ENCODE measurements at regions not wholly inside any gene's neighbourhood (a gene's known extent, or its start where the extent isn't known, plus 50 kb on each side); places are given as distances from the start of the nearest gene placed in this dataset.

DNA sequence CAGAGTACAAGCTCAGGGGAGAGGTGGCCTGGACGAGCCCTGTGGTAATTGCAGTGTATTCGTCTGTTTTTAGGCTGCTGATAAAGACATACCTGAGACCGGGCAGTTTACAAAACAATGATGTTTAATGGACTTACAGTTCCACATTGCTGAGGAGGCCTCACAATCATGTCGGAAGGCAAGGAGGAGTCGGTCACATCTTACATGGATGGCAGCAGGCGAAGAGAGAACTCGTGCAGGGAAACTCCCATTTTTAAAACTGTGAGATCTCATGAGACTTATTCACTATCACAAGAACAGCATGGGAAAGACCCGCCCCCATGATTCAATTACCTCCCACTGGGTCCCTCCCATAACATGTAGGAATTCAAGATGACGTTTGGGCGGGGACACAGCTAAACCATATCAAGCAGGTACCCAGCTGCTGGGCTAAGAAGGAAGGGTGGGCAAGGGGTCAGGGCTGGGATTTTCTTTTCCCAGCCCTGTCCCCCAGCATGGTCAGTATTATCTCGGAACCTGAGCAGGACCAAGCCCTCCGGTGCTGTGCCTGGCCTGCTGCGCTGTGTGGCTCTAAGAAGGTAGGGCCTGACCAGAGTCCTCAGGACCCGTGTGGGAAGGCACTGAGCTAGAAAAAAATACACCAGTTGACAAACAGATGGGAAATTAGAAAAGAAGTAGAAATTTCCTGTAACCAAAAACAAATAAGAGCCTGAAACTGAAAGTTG, 78.6 kb upstream of the SH3BP4 start:
- Histone ChIP-seq H3K4ac (ENCODE audit: low read depth, low read length) (no peak overlapping the region), H4K8ac (ENCODE audit: low read depth, low read length) (no peak overlapping the region), H3K79me1 (ENCODE audit: low read length) (no peaks in the 10 kb centered on the region), H3K9ac (ENCODE audit: low read length) (no peak overlapping the region), H3K27me3 (ENCODE audit: insufficient read depth, low read length) (no peaks in the 10 kb centered on the region), H3K4me3 (ENCODE audit: low read depth, low read length) (no peak overlapping the region), H3K4me1 (ENCODE audit: control insufficient read depth in 1 of 2, insufficient read depth in 2 of 2, low read length in 2 of 2) (no peaks in the 10 kb centered on the region), H3K36me3 (ENCODE audit: control insufficient read depth in 1 of 2, insufficient read depth in 2 of 2, low read length in 2 of 2) (no peaks in the 10 kb centered on the region), H3K23ac (ENCODE audit: low read length) (no peak overlapping the region), H3K27ac (ENCODE audit: low read depth, low read length) (no peak overlapping the region), H3K79me2 (ENCODE audit: control insufficient read depth, insufficient read depth, low read length, poor library complexity) (no peaks in the 10 kb centered on the region), H2AFZ (ENCODE audit: insufficient read depth, low read length, poor library complexity) (no peak overlapping the region), H2BK120ac (ENCODE audit: insufficient read depth, low read length, poor library complexity) (no peak overlapping the region), H3K14ac (ENCODE audit: low read length) (no peak overlapping the region), H3K9me3 (ENCODE audit: insufficient read depth, low read depth, low read length) (peaks cover 7% of the 10 kb centered on the region), H4K91ac (ENCODE audit: low read depth, low read length) (no peak overlapping the region), H2BK5ac (ENCODE audit: low read depth, low read length, poor library complexity) (no peak overlapping the region), H2BK12ac (ENCODE audit: low read length) (no peak overlapping the region), H3K18ac (ENCODE audit: low read length) (no peak overlapping the region), H2AK5ac (ENCODE audit: low read length) (no peak overlapping the region), H3K4me2 (ENCODE audit: low read length) (no peak overlapping the region), H4K12ac (ENCODE audit: low read depth, low read length) (no peak overlapping the region)
- no CpG with 5 or more reads among the region's 14 CpGs for WGBS (ENCODE audit: extremely low coverage, insufficient coverage, insufficient read length)
- DNase-seq, result no peak

GRCh38 chr2:234869969-234870368, 81.8 kb upstream of the SH3BP4 start:
- Histone ChIP-seq H3K9me3 (ENCODE audit: insufficient read depth, low read depth, low read length) (peaks cover 7% of the 10 kb centered on the region), H2BK12ac (ENCODE audit: low read length) (no peak overlapping the region), H3K18ac (ENCODE audit: low read length) (no peak overlapping the region), H3K4me3 (ENCODE audit: low read depth, low read length) (no peak overlapping the region), H4K12ac (ENCODE audit: low read depth, low read length) (no peak overlapping the region), H4K91ac (ENCODE audit: low read depth, low read length) (no peak overlapping the region), H3K4me2 (ENCODE audit: low read length) (no peak overlapping the region), H3K27ac (ENCODE audit: low read depth, low read length) (no peak overlapping the region), H2AK5ac (ENCODE audit: low read length) (no peak overlapping the region), H3K27me3 (ENCODE audit: insufficient read depth, low read length) (no peaks in the 10 kb centered on the region), H3K23ac (ENCODE audit: low read length) (no peak overlapping the region), H3K79me2 (ENCODE audit: control insufficient read depth, insufficient read depth, low read length, poor library complexity) (no peaks in the 10 kb centered on the region), H3K4ac (ENCODE audit: low read depth, low read length) (no peak overlapping the region), H3K79me1 (ENCODE audit: low read length) (no peaks in the 10 kb centered on the region), H3K14ac (ENCODE audit: low read length) (no peak overlapping the region), H3K9ac (ENCODE audit: low read length) (no peak overlapping the region), H2BK5ac (ENCODE audit: low read depth, low read length, poor library complexity) (no peak overlapping the region), H2BK120ac (ENCODE audit: insufficient read depth, low read length, poor library complexity) (no peak overlapping the region), H3K36me3 (ENCODE audit: control insufficient read depth in 1 of 2, insufficient read depth in 2 of 2, low read length in 2 of 2) (no peaks in the 10 kb centered on the region), H4K8ac (ENCODE audit: low read depth, low read length) (no peak overlapping the region), H3K4me1 (ENCODE audit: control insufficient read depth in 1 of 2, insufficient read depth in 2 of 2, low read length in 2 of 2) (no peaks in the 10 kb centered on the region), H2AFZ (ENCODE audit: insufficient read depth, low read length, poor library complexity) (no peak overlapping the region)
- no peak for DNase-seq
- WGBS (ENCODE audit: extremely low coverage, insufficient coverage, insufficient read length), result no CpG with 5 or more reads among the region's 3 CpGs

DNA sequence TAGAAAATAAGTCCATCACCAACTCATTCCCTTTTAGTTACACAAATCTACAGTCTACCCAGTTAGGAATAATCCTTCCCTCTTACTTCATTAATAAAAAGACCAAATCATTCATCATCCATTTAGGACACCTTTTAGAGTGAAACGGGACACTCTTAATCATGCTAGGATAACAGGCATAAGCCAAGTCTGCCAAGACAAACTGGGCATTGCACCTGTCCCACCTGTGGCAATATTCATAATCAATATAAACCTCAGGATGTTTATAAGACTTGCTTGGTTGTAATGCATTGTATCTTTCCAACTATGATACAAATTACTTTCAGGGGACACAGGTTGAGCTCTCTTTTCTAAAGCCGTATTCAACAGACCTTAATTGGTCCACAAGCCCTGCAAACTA, 82.7 kb upstream of the SH3BP4 start:
- Histone ChIP-seq H3K9me3 (ENCODE audit: insufficient read depth, low read depth, low read length) (peaks cover 7% of the 10 kb centered on the region), H3K14ac (ENCODE audit: low read length) (no peak overlapping the region), H3K27ac (ENCODE audit: low read depth, low read length) (no peak overlapping the region), H4K8ac (ENCODE audit: low read depth, low read length) (no peak overlapping the region), H2AK5ac (ENCODE audit: low read length) (no peak overlapping the region), H2BK5ac (ENCODE audit: low read depth, low read length, poor library complexity) (no peak overlapping the region), H4K91ac (ENCODE audit: low read depth, low read length) (no peak overlapping the region), H3K79me2 (ENCODE audit: control insufficient read depth, insufficient read depth, low read length, poor library complexity) (no peaks in the 10 kb centered on the region), H3K9ac (ENCODE audit: low read length) (no peak overlapping the region), H3K23ac (ENCODE audit: low read length) (no peak overlapping the region), H3K4me3 (ENCODE audit: low read depth, low read length) (no peak overlapping the region), H4K12ac (ENCODE audit: low read depth, low read length) (no peak overlapping the region), H2AFZ (ENCODE audit: insufficient read depth, low read length, poor library complexity) (no peak overlapping the region), H3K4me2 (ENCODE audit: low read length) (no peak overlapping the region), H3K4me1 (ENCODE audit: control insufficient read depth in 1 of 2, insufficient read depth in 2 of 2, low read length in 2 of 2) (no peaks in the 10 kb centered on the region), H3K4ac (ENCODE audit: low read depth, low read length) (no peak overlapping the region), H2BK12ac (ENCODE audit: low read length) (no peak overlapping the region), H3K79me1 (ENCODE audit: low read length) (no peaks in the 10 kb centered on the region), H2BK120ac (ENCODE audit: insufficient read depth, low read length, poor library complexity) (no peak overlapping the region), H3K18ac (ENCODE audit: low read length) (no peak overlapping the region), H3K27me3 (ENCODE audit: insufficient read depth, low read length) (no peaks in the 10 kb centered on the region), H3K36me3 (ENCODE audit: control insufficient read depth in 1 of 2, insufficient read depth in 2 of 2, low read length in 2 of 2) (no peaks in the 10 kb centered on the region)
- DNase-seq, result no peak
- no CpG with 5 or more reads among the region's 2 CpGs for WGBS (ENCODE audit: extremely low coverage, insufficient coverage, insufficient read length)

- Histone ChIP-seq H3K4ac (ENCODE audit: low read depth, low read length) (no peak overlapping the region), H3K79me1 (ENCODE audit: low read length) (peaks cover 3% of the 10 kb centered on the region), H4K8ac (ENCODE audit: low read depth, low read length) (no peak overlapping the region), H2BK5ac (ENCODE audit: low read depth, low read length, poor library complexity) (no peak overlapping the region), H3K4me2 (ENCODE audit: low read length) (no peak overlapping the region), H2AK5ac (ENCODE audit: low read length) (no peak overlapping the region), H2AFZ (ENCODE audit: insufficient read depth, low read length, poor library complexity) (no peak overlapping the region), H3K9me3 (ENCODE audit: insufficient read depth, low read depth, low read length) (peaks cover 3% of the 10 kb centered on the region), H4K91ac (ENCODE audit: low read depth, low read length) (no peak overlapping the region), H3K9ac (ENCODE audit: low read length) (no peak overlapping the region), H3K23ac (ENCODE audit: low read length) (no peak overlapping the region), H3K4me3 (ENCODE audit: low read depth, low read length) (no peak overlapping the region), H3K14ac (ENCODE audit: low read length) (no peak overlapping the region), H2BK12ac (ENCODE audit: low read length) (no peak overlapping the region), H3K4me1 (ENCODE audit: control insufficient read depth in 1 of 2, insufficient read depth in 2 of 2, low read length in 2 of 2) (peaks cover 7% of the 10 kb centered on the region in 2 experiments), H3K27ac (ENCODE audit: low read depth, low read length) (no peak overlapping the region), H3K18ac (ENCODE audit: low read length) (no peak overlapping the region), H4K12ac (ENCODE audit: low read depth, low read length) (no peak overlapping the region), H3K36me3 (ENCODE audit: control insufficient read depth in 1 of 2, insufficient read depth in 2 of 2, low read length in 2 of 2) (no peaks in the 10 kb centered on the region), H3K79me2 (ENCODE audit: control insufficient read depth, insufficient read depth, low read length, poor library complexity) (no peaks in the 10 kb centered on the region), H2BK120ac (ENCODE audit: insufficient read depth, low read length, poor library complexity) (no peak overlapping the region), H3K27me3 (ENCODE audit: insufficient read depth, low read length) (no peaks in the 10 kb centered on the region)
- WGBS (ENCODE audit: extremely low coverage, insufficient coverage, insufficient read length), result no CpG with 5 or more reads among the region's 3 CpGs
- no peak for DNase-seq
These were observed 83.9 kb upstream of the SH3BP4 start for GRCh38 chr2:234867882-234868285.

All from trophoblast cell (in vitro differentiated cells and primary cell).